ENCODE measurements at regions not wholly inside any gene's neighbourhood (a gene's known extent, or its start where the extent isn't known, plus 50 kb on each side); places are given as distances from the start of the nearest gene placed in this dataset.

DNA sequence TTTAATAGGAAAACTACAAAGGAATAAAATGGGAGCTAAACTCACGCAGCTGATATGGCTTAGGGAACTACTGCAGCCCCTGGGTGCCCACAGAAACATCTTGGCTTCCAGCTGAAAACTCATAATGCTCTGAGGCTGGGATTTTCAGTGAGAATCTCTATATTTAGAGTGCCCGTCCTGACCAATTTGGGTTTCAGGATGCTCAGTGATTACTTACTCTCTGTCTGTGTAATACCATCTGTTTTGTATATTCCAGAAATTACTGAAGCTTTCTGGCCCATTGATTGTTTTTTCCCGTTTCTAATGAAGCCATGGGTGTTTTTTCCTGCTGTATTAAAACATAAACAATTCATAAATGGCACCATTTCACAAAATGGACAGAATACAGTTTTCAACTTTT is 50.6 kb upstream of the ZNF385D start:
- DNase-seq (ENCODE audit: low spot score): no peak

DNA sequence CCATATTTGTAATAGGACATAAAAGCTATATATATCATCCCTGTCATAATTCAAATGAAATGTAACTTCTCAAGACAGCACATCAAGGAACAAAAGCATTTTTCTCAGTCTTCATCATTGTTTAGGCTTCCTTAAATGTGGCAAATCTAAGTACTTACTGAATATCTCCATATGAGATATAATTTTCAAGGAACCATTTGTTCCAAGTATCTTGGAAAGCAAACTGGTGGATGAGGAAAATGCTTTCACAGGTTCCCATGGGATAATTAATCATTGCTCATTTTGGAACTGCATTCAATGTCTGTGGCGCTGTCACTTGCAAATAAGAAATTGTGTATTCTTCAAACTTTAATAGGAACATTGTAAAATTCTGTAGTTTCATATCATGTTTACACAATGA is 52.6 kb upstream of the ZNF385D start:
- DNase-seq (ENCODE audit: low spot score): no peak

DNA sequence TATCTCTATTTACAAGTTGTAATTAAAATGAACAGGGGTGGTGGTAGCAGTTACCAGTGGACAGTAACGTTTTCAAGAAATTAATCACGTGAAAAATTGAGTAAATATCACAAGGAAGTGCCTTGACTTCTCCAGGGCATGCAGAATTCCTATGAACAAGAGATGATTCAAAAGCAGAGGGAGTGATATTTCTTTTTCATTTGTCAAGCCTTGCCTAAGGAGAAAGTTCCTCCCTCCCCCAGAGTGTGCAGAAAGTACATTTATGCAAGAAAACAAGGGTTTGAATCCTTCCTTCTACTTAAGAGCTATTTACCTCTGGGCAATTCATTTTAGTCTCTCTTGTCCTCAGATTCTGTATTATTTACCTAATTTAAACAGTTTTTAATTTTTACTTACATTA is 53.3 kb upstream of the ZNF385D start:
- no peak for DNase-seq (ENCODE audit: low spot score)

DNA sequence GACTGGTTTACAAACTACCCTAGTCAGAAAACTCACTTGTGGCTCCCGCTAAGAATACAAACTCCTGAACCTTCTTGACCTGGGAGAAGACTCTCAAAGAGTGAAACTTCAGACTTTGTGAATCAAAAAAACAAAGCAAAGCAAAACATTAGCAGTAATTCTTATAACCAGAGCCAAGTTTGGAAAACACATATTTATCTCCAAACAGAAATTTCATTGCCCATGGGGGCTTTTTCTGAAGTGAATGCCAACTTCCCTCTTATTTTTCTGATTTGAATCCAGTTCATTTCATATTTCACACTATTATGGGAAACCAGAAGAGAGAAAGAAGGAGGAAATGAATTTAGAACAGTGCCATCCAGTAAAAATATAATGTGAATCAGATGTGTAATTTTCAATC is 55.7 kb upstream of the ZNF385D start:
- DNase-seq (ENCODE audit: low spot score): no peak

DNA sequence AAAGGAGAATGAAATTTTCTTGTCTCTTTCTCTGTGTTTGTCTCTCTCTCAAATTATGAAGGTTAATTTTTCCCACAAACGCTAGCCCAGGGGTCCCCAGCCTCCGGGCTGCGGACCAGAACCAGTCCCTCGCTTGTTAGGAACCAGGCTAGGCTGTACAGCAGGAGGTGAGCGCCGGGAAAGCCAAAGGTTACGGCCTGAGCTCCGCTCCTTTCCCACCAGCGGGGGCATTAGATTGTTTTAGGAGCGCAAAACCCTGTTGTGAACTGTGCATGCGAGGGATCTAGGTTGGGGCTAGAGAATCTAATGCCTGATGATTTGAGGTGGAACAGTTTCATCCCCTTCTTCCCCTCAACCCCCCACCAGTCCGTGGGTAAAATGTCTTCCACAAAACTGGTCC is 74.7 kb upstream of the ZNF385D start:
- no peak for DNase-seq (ENCODE audit: low spot score)

DNA sequence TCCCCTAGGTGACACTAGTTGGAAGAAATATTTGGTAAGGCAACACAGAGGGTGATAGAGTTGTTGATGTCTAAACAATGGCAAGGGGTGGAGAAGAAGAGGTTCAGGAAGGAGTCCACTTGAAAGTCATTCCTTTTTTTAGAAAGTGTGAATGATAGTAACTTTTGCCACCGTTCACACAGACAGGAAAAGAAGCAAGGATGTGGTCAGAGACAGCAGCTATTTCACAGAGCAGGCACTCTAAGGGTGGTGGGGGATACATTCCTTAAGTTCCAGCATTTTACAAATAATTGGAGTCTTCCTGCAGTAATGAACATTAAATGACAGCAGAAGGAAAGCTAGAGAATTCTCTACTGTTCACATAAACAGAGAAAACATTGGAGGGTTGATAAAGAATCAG is 75.4 kb upstream of the ZNF385D start:
- DNase-seq (ENCODE audit: low spot score): no peak

DNA sequence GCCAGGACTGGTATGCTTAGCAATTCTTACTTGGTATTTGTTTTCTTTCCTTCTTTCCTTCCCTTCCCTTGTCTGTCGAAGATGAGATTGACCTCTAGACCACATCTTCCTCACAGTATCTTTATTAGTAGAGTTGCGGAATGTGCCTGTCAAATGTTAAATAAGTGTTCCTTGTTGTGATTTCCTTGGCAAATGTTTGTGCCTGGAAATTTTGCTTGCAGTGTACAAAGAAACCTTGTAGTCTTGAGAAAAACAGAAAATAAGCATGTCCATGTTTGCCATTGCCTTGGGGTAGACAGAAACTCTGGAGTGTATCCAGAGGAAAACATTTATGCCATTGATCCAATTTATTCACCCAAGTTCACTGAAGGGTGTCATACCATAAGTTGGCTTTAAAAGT is 79.5 kb upstream of the ZNF385D start:
- no peak for DNase-seq (ENCODE audit: low spot score)

DNA sequence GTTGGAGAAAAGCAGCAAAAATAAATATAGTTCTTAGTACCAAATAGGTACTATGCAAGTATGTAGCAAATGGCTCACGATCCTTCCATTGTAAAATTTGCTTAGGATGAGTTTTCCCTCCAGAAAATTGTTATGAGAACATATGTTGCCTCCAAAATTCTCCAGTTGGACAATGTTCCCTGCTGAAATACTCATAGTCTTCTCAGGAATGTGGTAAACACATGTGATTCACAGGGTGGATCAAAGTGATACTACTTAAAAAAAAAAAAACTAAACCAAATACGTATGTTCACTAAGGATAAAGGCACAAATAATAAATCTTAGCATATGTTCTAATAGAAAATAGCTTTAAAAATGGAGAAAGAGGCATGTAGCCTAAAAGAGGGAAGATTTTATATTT is 84.3 kb upstream of the ZNF385D start:
- no peak for DNase-seq (ENCODE audit: low spot score)

DNA sequence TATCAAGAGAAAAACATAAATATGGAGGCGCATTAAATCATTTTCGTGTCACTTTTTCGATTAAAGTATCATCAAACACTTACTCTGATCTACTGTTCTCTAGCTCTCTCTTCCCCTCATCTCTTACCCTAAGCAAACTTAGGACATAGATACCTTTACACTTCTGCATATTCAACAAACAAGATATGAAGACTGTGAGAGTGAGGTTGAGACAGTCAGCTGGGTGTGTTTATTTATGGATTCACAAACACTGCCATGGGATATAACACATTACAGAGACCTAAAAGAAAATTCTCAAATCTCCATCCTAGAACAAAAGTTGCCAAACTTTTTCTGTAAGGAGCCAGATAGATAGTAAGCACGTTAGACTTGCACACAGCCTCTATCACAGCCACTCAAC is 85.2 kb upstream of the ZNF385D start:
- no peak for DNase-seq (ENCODE audit: low spot score)

DNA sequence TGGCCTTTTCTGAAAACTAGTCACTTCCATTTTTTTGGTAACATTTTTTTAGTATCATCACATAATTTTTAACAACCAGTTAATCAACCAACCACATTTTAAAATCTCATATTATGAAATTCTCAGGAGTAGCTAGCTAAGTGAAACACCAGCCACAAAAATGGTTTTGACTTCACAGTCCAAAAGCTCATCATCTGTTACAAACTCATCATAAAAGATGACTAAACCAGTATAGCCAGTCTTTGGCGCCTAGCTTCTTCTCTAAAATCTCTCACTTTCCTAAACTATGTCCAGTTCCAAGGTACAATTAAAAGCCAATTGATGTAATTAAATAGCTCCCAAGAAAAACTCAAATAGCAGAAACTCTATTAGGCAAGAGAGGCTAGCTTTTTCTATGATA is 88.2 kb upstream of the ZNF385D start:
- no peak for DNase-seq (ENCODE audit: low spot score)

DNA sequence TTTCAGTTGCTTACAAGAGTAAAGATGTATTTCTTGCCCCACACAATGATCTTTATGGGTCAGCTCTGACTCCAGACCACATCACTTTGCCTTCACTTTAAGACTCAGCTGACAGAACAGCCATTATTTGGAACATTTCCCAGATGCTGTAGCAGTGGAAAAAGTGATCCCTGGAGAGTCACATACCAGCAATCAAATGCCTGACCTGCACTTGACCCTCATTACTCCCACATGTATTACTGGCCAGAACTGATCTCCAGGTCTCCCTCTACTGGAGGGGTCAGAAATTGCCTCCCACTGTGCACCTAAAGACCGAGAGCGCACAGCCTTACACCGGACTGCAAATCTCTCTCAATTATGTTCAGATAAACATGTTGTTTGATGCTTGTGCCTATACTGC is 88.6 kb upstream of the ZNF385D start:
- no peak for DNase-seq (ENCODE audit: low spot score)

DNA sequence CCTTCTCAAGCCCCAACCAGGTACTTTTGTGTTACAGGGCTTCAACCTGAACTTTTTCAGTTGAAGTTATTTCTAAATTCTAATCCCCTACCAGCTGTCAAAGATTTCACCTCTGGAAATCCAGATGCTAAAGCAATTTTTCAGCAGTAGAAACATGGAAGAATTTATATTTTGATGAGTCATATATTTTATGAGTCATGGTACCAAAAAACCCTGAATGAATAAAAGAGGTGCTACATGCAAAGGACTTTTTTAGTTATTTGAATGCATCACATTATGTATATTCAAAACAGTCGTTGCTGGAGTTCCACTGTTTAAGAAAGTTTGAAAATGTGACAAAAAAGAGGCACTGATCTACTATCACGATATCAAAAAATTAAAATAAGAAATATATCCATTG is 96.0 kb upstream of the ZNF385D start:
- DNase-seq (ENCODE audit: low spot score): no peak

DNA sequence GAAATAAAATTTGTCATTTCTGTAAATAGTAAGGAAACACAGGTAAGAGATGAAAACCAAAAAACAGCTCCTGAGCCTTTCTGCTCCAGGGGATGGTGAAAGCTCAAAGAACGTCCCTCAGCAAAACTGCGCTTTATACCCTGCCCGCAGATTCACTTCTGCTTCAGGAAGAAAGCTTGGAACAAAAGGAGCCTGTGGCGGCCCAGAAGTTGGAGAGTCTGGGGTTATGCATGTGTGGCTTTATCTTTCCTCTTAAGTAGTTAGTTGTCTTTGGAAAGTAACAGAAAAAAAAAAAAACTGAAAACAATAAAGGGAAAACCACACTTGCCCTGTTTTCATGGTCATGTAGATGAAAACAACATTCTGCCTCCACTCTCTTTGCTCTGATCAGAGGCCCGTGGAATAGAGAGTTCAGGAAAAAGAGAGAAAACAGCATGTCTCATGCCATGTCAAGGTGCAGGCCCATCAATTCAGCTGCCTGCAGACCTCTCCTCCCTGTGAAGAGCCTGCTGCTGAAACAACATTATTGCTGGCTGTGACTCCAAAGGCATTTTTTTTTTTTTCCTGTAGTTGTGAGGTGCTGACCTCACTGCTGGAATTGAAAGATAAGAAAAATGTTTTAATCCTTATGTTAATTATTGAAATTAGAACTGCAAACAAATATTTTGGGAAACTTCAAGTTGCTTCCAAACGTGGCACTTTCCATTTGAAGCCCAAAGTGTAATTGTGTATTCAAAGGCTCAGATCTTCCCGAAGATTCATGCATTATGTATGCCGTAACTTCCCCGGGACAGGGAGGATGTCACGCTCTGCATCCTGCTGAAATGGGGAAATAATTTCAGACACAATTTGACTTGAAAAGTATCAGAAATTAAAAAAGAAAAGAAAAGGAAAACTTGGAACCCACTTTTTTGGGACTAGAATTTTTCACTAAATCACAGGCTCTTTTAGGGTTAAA is 108.4 kb upstream of the ZNF385D start:
- no peak for DNase-seq (ENCODE audit: low spot score)

DNA sequence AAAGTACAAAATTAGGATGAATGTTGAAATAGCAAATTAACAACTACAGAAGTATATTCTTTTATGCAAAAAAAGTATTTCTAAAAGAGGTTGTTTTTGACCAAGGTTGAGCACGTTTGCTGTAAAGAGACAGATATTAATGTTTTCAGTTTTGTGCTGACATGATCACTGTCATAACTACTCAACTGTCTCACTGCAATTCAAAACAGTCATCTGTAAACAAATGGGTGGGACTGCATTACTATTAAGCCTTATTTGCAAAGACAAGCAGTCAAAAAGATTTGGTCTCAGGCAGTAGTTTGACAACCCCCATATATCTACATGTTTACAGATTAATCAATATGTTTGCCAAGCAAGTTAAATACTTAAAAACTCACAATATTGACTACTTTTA is 109.1 kb upstream of the ZNF385D start:
- DNase-seq (ENCODE audit: low spot score): no peak

DNA sequence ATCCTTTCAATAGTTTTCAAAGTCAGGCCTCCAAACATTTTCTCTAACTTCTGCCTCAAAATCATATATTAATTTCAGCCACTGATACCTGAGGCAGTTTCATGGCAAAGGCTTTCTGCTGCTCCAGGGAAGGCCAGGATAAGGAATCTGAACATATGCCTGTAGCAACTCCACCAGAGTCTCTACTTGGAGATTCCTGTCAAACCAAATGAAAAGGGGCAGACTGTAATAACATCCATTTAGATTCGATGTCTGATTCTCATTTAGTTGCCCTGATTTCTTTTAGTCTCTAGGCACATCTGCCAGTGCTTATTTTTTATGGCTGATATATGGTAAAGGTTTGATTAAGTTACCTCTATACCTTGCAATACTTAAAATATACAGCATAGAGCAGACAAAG is 109.6 kb upstream of the ZNF385D start:
- DNase-seq (ENCODE audit: low spot score): no peak

DNA sequence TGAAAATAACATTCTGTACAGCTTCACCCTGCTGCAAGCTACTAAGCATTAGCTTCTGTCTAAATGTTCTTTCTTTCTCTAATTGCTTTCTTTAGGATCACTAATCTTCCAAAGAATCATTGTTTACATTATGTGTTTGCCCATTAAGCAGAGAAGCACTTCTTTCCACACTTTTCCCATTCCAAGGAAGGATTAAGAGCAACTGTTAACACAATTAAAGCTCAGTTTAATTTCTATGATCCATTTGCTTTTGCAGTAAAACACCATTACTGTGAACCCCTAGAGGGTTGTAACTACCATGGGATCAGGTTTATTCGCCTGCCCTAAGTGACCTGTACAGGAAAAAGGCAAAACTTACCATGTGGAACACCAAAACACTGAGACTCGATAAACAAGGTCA is 125.8 kb upstream of the ZNF385D start:
- DNase-seq (ENCODE audit: low spot score): no peak

DNA sequence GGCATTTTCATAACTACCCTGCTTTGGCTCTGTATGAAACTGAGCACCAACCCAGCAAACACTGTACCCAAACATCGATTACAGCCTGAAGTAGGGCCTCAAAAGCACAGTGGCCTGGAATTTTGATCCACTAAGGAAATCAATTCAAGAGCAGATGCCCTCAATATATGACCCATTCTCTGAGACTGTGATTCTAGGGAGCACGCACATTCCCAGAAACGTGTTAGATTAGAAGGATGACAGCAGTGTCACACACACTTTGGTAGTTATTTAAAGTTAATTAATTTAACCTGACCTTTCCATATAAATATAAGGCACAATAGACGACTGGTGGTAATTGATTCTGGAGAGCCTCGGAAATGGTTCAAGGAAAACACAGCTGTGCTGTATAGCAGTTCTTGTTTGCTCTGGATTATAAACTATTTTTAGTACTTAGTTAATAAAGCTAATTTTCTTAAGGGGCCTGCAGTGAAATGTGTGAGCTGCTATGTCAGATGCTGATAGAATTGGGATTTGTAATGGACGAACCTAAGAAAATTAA is 126.3 kb upstream of the ZNF385D start:
- no peak for DNase-seq (ENCODE audit: low spot score)

DNA sequence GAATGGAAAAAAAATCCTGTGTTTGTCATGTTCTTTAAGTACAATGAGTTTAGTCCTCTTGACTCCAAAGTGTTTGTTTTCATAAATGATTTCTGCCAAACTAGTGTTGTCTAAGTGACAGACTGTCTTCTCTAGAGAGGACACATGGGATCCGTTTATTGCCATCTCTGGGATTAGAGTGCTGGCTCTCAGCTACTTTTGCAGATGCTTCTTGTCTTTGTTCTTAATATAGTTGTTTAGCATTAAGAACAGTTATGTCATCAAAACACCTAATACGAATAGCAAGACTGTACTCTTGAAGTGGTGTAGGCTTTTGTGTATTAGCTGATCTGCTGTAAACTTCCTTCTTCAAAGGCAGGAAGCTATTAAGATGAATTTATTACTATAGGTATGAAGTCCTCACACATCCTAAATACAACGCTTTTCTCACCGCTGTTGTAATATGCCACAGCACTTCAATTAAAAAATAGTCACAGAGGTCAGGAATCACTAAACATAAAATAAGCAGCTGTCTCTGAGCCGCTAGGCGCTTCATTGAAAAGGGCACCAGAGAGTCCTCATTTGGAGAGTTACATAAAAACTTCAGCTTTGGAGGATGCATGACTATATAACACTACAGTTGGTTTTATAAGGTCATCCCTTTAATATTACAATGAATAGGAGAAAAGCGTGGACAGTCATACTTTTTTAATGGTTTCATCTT is 128.3 kb upstream of the ZNF385D start:
- no peak for DNase-seq (ENCODE audit: low spot score)

DNA sequence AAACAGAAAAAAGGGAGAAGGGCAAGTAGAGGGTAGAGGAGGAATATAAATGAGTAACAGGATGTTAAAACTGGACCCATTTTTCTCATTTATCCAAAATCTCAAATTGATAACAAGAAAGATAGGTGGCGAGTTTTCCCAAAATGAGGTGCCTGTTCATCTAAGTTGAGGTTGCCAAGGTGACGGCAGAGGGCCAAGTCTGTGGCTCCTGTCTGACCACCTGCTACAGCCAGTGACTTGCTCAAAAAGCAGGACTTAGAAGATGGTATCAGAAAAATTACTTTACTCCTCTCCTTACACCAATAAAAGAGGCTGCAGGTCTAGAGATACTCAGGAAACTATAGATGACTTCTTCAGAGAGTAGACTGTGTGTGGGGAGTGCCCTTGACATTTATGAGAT is 137.6 kb upstream of the ZNF385D start:
- no peak for DNase-seq (ENCODE audit: low spot score)

DNA sequence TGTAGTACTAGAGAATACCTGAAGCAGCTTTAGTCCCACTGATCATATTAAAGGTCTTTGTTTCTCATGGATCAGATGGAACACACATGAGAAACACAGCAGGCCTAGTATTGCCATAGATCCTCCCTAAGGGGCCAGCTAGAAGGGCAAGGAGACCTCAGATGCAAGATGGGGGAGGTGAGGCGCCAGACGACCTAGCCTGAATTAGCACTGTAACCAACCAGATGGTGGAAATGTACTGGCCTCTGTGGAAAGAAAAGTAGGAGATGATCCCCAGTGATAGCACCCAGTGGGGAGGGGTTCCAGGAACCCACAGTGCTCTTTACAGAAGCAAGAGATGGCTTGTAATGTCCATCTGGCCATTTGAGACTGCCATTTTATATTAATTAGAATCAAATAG is 138.2 kb upstream of the ZNF385D start:
- no peak for DNase-seq (ENCODE audit: low spot score)

DNA sequence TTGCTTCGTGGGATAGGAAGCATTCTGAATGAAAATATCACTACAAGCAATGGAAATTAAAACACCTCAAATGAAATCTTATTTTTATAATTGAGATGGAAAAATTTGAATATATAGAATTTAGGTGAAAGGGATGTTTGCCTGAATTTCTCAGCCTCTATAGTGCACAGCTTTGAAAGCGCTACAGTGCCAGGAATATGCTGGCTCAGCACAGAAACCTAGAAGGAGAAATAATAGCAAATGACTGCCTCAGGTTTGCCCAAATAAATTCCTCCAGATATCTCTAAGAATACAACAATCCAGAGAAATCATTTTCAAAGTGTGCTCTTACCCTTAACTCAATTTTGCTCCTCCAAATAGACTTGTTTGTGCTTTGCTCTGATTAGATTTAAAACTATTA is 141.1 kb upstream of the ZNF385D start:
- DNase-seq (ENCODE audit: low spot score): no peak

DNA sequence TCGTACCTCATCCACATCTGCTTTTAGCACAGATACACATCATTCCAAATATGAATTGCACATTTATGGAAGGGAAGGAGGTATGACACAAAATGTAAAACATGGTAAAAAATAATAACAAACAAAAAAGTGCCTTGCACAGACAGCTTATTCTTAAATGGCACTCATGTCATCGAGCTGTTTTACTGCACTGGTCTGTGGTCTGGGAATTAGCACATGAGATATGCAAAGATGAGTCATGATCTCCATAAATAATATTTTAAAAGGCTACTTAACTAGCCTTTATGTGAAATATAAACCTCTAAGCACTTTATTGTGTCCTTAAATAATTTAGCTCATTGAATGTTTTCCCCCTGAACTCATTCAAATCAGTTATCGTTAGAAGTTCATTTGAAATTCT is 142.2 kb upstream of the ZNF385D start:
- no peak for DNase-seq (ENCODE audit: low spot score)
